ENCODE measurements at regions not wholly inside any gene's neighbourhood (a gene's known extent, or its start where the extent isn't known, plus 50 kb on each side); places are given as distances from the start of the nearest gene placed in this dataset.
"Not testable (repeated sequence)": the region's sequence is repeated elsewhere in the genome, so short reads cannot be mapped to it uniquely, and the experiment has no call there.

DNA sequence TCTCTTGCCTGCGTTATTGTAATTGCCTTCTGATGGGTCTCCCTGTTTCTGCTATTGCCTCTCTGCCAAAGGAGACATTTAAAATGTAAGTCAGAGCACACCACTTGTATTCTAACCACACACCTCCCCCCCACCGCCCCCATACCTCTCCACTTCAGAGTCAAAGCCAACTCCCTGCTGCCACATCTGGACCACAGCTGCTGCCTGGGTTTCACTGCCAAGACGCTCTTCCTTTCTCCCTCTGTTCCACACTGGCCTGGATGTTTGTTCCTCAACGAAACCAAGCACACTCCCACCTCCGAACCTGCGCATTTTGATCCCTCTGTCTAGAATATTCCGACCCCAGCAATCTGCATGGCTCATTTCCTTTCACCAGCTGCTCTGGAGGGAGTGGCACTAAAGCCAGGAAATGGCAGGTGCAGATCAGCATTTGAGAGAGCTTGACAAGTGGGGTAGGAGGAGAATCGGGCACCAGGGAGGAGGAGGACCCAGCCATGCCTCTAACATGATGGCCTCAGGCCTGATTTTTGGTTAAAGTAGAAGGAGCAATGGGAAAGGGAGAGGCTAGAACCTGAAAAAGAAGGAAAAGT, 92.4 kb upstream of the HS3ST2 start:
- DNase-seq (ENCODE audit: low spot score), result no peak

DNA sequence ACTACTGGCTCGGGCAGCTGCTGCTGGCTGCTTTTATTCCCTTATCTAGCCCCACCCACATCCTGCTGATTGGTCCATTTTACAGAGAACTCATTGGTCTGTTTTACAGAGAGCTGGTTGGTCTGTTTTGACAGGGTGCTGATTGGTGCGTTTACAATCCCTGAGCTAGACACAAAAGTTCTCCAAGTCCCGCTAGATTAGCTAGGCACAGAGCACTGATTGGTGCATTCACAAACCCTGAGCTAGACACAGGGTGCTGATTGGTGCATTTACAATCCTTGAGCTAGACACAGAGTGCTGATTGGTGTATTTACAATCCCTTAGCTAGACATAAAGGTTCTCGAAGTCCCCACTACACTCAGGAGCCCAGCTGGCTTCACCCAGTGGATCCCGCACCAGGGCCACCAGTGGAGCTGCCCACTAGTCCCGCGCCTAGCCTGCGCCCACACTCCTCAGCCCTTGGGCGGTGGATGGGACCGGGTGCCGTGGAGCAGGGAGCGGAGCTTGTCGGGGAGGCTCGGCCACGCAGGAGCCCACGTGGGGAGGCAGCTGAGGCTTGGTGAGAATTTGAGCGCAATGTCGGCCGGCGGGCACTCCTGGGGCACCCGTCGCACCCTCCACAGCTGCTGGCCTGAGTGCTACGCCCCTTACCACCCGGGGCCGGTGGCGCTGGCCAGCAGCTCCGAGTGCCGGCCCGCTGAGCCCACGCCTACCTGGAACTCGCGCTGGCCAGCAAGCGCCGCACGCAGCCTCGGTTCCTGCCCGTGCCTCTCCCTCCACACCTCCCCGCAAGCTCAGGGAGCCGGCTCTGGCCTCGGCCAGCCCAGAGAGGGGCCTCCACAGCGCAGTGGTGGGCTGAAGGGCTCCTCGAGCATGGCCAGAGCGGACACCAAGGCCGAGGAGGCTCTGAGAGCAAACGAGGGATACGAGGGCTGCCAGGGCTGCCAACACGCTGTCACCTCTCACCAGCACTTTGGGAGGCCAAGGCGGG, 91.1 kb upstream of the HS3ST2 start:
- not testable (repeated sequence) for DNase-seq (ENCODE audit: low spot score)

DNA sequence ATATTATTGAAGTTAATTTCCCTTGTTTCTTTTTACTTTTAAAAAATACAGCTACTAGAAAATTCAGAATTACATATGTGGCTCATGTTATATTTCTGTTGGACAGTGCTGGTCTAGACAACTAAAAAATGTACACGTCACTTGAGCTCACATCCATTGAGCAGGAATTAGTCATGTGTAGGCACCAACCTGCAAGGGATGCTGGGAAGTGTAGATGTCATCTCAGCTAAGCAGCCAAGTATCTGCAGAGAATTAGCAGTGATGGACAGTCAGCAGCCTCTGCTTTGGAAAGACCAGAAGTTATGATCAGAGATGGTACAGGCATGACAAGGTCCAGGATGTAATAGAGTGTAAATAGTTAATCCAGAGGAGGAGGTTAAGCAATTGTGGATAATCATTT, 87.1 kb upstream of the HS3ST2 start:
- DNase-seq (ENCODE audit: low spot score), result no peak

DNA sequence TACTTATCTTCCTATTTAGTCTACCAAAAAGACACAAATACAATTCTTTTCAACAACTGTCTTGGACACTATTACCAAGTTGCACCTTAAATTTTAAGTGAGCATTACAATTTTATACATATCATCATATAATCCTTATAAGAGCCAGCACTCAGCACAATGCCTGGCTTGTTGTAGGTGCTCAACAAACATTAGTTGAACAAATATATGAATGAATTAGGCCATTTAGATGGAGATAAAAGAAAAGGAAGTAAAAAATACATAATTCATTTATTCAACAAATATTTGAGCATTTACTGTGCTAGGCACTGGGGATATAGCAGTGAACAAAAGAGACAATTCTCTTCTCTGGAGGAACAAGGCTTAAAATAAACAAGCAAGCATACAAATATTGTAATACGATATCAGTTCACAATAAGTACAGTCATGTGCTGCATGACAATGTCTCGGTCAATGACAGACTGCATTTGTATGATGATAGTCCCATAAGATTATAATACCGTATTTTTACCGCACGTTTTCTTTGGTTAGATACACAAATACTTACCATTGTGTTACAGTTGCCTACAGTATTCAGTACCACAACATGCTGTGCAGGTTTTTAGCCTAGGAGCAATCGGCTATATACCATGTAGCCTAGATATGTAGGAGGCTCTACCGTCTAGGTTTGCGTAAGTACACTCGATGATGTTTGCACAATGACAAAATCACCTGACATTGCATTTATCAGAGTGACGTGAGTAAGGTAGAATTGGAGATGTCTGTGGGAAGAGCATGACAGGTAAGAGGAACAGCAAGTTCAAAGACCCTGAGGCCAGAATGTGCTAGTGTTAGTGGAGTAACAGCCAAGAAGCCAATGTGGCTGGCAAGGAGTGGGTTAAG, 86.4 kb upstream of the HS3ST2 start:
- no peak for DNase-seq (ENCODE audit: low spot score)

DNA sequence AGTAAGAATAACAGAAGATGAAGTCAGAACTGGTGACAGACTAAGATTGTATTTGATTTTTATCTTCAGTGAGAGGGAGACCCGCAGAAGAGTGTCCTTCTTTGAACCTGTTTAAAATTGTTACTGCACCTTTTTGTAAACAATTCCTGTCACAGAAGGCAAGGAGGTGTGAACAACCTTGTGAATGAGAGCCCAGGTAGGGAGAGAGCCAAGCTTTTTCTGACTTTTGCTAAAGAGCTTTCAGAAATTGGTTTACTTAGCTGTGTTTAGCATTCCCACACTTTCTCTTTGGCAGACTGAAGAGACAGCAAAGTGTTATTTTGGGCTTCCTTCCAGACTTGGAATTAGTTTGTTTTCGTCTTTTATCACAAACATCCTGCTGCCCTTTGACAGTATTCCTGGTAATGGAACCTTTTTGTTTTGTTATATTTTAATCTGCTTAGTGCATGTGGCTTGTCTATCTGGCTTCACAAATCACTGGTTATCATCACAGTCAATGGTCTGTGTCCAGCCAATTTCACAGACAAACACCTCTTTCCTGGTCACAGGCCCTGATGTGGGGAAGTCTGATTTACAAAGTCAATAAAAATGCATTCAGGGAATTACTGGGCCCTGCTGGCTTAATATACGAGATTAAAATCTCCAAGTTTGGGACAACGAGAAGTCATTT, 85.7 kb upstream of the HS3ST2 start:
- DNase-seq (ENCODE audit: low spot score), result no peak

GRCh38 chr16:22732400-22732799, 81.6 kb upstream of the HS3ST2 start:
- DNase-seq (ENCODE audit: low spot score), result no peak

GRCh38 chr16:22732959-22733358, 81.0 kb upstream of the HS3ST2 start:
- no peak for DNase-seq (ENCODE audit: low spot score)

DNA sequence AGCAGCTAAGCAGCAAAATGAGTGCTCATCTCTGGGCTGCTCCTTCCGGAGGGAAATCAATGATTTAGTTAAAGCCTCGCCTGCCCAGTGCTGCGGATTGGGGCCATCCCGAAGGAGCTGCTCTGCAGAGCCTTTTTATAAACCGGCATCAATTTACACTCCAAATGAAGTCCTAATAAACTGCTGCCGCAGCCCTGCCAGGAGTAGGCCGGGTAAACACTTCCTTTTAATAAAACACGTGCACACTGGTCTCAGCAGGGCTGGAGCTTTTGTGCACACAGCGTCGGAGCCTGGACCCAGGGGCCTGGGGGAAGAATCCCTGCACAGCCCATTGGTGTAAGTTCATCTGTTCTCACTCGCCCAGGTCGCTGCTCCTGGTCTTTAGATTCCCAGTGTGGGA, 79.6 kb upstream of the HS3ST2 start:
- no peak for DNase-seq (ENCODE audit: low spot score)

- DNase-seq (ENCODE audit: low spot score), result no peak
Observed at GRCh38 chr16:22736791-22737190, 77.2 kb upstream of the HS3ST2 start.

GRCh38 chr16:22739077-22739476, 74.9 kb upstream of the HS3ST2 start:
- no peak for DNase-seq (ENCODE audit: low spot score)

DNA sequence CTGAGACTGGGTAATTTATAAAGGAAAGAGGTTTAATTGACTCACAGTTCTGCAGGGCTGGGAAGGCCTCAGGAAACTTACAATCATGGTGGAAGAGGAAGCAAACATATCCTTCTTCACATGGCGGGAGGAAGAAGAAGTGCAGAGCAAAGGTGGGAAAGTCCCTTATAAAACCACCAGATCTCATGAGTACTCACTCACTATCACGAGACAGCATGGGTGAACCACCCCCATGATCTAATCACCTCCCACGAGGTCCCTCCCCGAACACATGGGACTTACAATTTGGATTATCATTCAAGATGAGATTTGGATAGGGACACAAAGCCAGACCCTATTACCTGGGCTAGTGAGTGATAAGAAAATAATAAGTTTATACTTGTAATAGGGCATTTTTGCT, 70.6 kb upstream of the HS3ST2 start:
- DNase-seq (ENCODE audit: low spot score), result no peak

DNA sequence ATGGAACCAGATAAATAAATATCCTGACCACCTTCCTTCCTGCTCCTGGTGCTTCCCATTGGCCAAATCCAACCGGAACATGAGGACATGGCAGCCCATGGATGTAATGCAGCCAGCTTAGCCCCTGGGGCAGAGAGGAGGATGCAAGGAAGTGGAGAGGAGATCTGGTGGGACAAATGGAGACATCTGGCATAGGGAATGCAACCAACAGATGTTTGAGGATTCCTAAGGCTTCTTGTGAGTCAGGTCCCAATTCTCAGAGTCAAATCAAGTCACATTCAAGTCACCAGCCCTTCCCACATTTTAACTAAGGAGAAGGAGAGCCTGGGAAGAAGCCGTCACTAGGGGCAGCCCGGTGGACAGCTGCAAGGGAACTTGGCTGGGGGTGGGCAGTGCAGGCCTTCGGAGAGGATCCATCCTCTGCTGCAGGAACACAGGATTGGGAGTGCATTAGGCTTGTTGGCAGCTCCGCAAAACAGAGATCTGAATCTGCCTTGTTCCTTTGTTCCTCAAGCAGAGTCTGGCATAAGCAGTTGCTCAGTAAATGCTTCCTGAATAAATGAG, 62.8 kb upstream of the HS3ST2 start:
- no peak for DNase-seq (ENCODE audit: low spot score)

- no peak for DNase-seq (ENCODE audit: low spot score)
Observed at GRCh38 chr16:22751685-22752084, 62.3 kb upstream of the HS3ST2 start.

GRCh38 chr16:22753451-22753850, 60.5 kb upstream of the HS3ST2 start:
- no peak for DNase-seq (ENCODE audit: low spot score)

DNA sequence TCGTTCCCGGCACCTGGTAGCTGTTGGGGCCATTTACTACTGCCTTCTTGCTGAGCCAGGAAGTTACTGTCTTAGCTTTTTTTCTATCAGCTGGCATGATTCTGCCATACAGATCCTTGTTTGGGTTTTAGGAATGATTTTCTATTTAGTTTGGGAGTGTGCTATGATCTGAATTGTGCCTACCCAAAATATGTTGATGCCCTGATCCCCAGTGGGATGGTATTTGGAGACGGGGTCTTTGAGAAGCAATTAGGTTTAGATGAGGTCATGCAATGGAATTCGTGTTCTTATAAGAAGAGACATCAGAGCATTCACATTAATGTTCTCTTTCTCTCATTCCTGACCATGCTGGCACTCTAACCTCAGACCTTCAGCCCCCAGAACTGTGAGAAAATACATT, 59.4 kb upstream of the HS3ST2 start:
- no peak for DNase-seq (ENCODE audit: low spot score)

GRCh38 chr16:22757202-22757601, 56.8 kb upstream of the HS3ST2 start:
- DNase-seq (ENCODE audit: low spot score), result no peak

DNA sequence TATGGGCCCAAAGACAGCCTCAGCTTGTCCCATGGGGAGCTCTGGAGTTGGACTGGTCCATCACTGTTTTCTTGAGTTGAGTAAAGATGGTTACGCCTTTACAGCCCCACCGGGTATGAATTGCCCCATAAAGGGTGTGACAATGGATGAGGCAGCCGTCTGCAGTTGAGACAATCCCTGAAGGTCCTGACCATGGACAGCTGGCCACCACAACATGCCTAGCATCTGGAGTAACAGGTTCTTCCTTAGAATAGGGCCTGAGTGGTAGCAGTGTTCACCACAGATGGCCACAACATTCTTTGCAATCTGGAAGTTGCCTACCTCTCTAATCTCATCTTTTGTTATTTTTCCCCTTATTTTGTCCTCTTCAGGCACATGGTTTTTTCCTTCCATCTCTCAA, 51.5 kb upstream of the HS3ST2 start:
- no peak for DNase-seq (ENCODE audit: low spot score)

DNA sequence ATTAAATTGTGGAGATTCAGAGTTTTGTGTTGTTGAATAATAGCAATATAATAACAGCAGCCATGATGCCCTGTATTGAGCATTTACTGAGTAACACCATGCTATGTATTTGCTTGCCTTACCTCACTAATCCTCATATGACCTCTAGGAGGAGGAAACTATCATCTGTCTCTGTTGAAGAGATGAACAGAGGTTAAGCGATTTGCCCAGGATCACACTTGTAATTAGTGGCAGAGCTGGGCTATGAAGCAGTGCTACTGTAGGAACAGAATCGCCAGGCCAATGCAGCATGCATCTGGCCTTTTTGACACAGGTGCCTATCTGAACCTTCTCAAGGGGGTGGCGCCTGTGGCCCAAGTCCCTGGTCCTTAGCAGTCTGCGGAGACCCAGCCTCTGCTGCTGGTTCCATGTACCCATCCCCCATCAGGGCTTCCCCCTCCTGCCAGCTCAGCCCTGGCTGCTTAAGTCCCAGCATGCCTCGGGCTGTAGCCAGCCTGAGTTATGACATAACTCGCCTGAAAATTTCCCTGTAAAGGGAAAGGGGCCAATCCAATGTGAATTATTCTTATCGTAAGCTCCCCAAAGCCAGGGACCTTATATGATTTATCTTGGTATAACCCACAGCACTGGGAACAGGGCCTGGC, 50.4 kb upstream of the HS3ST2 start:
- no peak for DNase-seq (ENCODE audit: low spot score)

Data from hematopoietic multipotent progenitor cell treated with erythropoietin and hydrocortisone succinate and interleukin-3 and kit ligand, for 15 days (in vitro differentiated cells).